ENCODE measurements at regions not wholly inside any gene's neighbourhood (a gene's known extent, or its start where the extent isn't known, plus 50 kb on each side); places are given as distances from the start of the nearest gene placed in this dataset.

- DNase-seq (ENCODE audit: low read depth, low spot score), result no peak
Observed at GRCh38 chr5:130268489-130268888, 364.2 kb downstream of the CHSY3 start.

DNA sequence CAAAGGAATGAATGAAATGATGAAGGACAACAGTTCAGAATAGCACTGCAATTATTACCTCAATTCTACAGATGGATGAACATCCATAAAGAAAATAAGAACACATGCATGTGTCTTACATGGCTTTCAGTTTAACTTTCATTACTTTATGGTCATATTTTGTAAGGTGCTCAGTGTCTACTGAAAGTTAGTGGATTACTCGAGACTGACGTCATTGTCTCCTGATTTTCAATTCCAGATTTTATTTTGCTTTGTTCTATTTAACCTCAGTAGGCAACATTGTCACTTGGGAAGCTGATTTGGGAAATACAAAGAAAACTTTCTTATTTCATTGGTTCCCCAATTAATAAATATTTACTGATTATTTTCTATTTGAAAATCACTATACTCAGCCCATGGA is 363.7 kb downstream of the CHSY3 start:
- no peak for DNase-seq (ENCODE audit: low read depth, low spot score)

DNA sequence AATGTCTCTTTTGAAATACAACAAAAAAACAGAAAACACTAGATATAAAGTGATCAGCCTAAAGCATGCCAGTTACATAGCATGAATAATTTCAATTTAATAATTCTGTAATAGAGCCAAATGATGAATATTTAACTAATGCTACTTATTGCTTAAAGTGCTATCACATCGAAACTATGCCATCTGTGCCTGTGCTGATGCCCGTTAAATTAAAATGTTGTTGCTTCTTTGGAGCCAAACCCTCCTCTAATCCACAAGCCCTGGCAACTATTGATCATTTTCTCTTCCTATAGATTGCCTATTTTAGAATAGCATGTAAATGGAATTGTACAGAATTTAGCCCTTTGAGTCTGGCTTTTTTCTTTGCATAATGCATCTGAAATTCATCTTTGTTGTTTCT is 356.2 kb downstream of the CHSY3 start:
- no peak for DNase-seq (ENCODE audit: low read depth, low spot score)

- DNase-seq (ENCODE audit: low read depth, low spot score), result no peak
Observed at GRCh38 chr5:130251931-130252330, 347.7 kb downstream of the CHSY3 start.

DNA sequence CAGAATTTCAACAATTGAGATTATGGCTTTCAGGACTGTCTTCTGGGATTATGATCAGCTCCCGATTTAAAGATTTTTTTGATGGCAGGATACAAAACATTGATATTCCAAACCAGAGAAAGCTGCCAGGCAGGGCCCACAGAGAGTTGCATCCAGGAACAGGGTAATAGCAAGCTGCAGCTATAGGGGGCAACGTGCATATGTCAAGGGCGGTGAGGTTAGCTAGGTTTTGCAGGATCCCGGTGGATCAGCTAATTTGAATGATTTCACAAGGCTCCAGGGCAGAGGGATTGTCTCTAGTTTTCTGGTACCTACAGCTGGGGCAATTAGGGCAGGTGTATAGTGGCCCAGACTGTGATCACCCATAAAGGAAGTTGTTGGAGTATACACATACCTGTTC is 339.4 kb downstream of the CHSY3 start:
- no peak for DNase-seq (ENCODE audit: low read depth, low spot score)

DNA sequence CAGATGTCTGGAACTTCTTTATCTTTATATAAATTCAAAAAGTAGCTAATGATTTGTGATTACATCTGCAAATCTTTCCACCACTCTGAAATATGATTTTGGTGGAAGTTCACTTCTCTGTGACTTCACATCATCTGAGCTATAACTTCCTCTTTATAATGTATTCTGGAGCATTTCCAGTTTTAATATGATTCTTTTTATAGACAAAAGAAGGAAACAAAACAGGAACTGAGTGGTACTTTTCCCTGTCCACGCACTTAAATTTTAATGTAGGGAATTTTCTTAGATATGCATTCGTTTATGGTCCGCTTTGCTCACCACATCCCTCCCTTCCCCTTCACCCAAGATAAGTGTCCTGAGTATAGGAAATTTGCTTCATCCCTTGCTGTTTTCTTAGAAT is 333.5 kb downstream of the CHSY3 start:
- no peak for DNase-seq (ENCODE audit: low read depth, low spot score)

Data from brain pericyte (primary cell).